Astrocyte of the cerebellum (primary cell): ENCODE measurements at regions not wholly inside any gene's neighbourhood (a gene's known extent, or its start where the extent isn't known, plus 50 kb on each side); places are given as distances from the start of the nearest gene placed in this dataset.

Source experiments
- DNase-seq: peaks from one replicate; pipeline ENCODE4 v3.0.0-alpha.2; 2011; ENCODE audit warnings: low read depth
- H3K4me3 ChIP-seq: 2 replicates; pipeline ENCODE4 v1.5.1; 2011; ENCODE audit warnings: mild to moderate bottlenecking, low read depth, low read length, moderate library complexity
- CTCF ChIP-seq: IDR thresholded peaks from 2 replicates; pipeline ENCODE4 v1.5.1; 2012; ENCODE audit warnings: low read length, low read depth, moderate library complexity, mild to moderate bottlenecking; ENCODE audit errors: missing control alignments
- in situ Hi-C: cut with HindIII; loops from 2 replicates; pipeline ENCODE4 v1.10.0; 2017; ENCODE audit warnings: low sequenced_read_pairs

GRCh38 chr10:3464760-3465405, 292.3 kb upstream of the PITRM1 start:
- H3K4me3 ChIP-seq: no peak overlapping the region
- no peak for DNase-seq
- in situ Hi-C loops: no loop called here
- TF ChIP-seq CTCF: no peak

- H3K4me3 ChIP-seq: no peak overlapping the region
- no peak for TF ChIP-seq CTCF
- DNase-seq: no peak
- in situ Hi-C loops: no loop called here
These were observed 288.0 kb upstream of the PITRM1 start for GRCh38 chr10:3460420-3461128.

- no peak overlapping the region for H3K4me3 ChIP-seq
- TF ChIP-seq CTCF: no peak
- in situ Hi-C loops: no loop called here
- DNase-seq: no peak
These were observed 283.1 kb upstream of the PITRM1 start for GRCh38 chr10:3455385-3456334.

DNA sequence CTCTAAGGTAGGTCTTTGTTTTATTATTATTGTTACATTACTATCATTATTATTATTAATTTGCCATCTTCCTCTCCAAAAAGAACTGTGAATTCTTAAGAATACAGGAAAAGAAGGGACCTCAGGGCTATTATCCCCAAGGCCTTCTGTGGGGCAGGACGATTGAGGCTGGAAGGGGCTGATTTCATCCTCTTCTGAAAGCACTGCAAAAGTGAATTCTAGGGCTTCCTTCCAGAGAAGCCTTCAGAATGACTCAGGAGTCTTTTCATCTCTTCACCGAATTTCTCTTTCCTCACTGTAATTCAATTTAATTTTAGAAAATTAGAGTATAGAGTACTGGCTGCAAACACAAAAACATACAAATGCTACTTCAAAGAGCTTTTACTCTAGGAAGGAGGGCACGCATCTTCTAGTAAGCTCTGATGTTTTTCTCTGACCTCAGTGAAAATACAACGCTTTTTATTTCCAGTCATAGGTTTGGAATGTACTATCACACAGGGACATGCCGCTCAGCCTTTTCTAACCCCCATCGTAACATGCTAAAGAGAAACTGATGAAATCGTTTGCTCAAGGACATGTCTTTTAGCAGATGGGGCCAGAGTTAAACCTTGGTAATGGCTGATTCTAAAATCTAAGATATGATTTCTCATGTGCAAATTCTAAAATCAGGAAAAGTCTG, 280.2 kb upstream of the PITRM1 start:
- no peak for DNase-seq
- in situ Hi-C loops: loop anchor here (5.0 kb wide), 1 partner anchor 66 kb away; no protein-coding TSS in a partner anchor
- no peak for TF ChIP-seq CTCF
- peak overlapping the region; percentile 0 for H3K4me3 ChIP-seq

GRCh38 chr10:3452173-3452626, 279.6 kb upstream of the PITRM1 start:
- no peak overlapping the region for H3K4me3 ChIP-seq
- TF ChIP-seq CTCF: peak; percentile 58
- in situ Hi-C loops: loop anchor here (5.0 kb wide), 1 partner anchor 65 kb away; no protein-coding TSS in a partner anchor
- peak; percentile 94 for DNase-seq
